ENCODE measurements at regions not wholly inside any gene's neighbourhood (a gene's known extent, or its start where the extent isn't known, plus 50 kb on each side); places are given as distances from the start of the nearest gene placed in this dataset.

GRCh38 chr13:65217471-65217995, 2012.6 kb downstream of the PCDH9 start:
- H3K27ac ChIP-seq (ENCODE audit: insufficient read length, low read depth, low read length), result no peak overlapping the region

More at GRCh38 chr13:65217471-65217995, 2012.6 kb downstream of the PCDH9 start:
- Mint-ChIP-seq H3K9me3 (peaks cover 10 to 11% of the 10 kb centered on the region in 2 experiments; a peak in 4 of 5 replicates), H3K27ac (no peak overlapping the region), H3K27me3 (ENCODE audit: low read depth) (no peaks in the 10 kb centered on the region), H3K36me3 (ENCODE audit: insufficient read depth in 1 of 3, low read depth in 3 of 3) (peaks cover 0 to 4% (median 4%) of the 10 kb centered on the region in 3 experiments; a peak in 4 of 7 replicates), H3K4me3 (no peak overlapping the region), H3K4me1 (no peaks in the 10 kb centered on the region)
- Histone ChIP-seq H3K79me1 (ENCODE audit: insufficient read depth, low read depth, low read length, poor library complexity, severe bottlenecking) (no peaks in the 10 kb centered on the region), H3T11ph (ENCODE audit: low read length) (no peak overlapping the region), H2BK120ac (ENCODE audit: low read depth, low read length, poor library complexity, severe bottlenecking) (no peak overlapping the region), H2AFZ (ENCODE audit: low read length) (no peak overlapping the region), H4K8ac (replicated peaks; ENCODE audit: insufficient read length, low read depth, low read length) (no peak overlapping the region), H3K23me2 (ENCODE audit: insufficient read length, low read depth, low read length, poor library complexity, severe bottlenecking) (no peaks in the 10 kb centered on the region), H4K20me1 (ENCODE audit: control insufficient read depth, insufficient read depth, insufficient read length) (no peaks in the 10 kb centered on the region), H3K27me3 (ENCODE audit: insufficient read depth, low read length) (no peaks in the 10 kb centered on the region), H2BK15ac (ENCODE audit: low read depth, low read length) (no peak overlapping the region), H2BK20ac (ENCODE audit: low read depth, low read length, poor library complexity, severe bottlenecking) (no peak overlapping the region), H3K9me3 (ENCODE audit: control insufficient read depth, low read depth, low read length) (no peaks in the 10 kb centered on the region), H2BK5ac (ENCODE audit: insufficient read length, low read length) (no peak overlapping the region), H3K4ac (ENCODE audit: low read depth, low read length) (no peak overlapping the region), H4K5ac (ENCODE audit: insufficient read length, low read depth, low read length) (no peak overlapping the region), H4K91ac (ENCODE audit: insufficient read length, low read depth, low read length) (no peak overlapping the region), H3K4me2 (ENCODE audit: insufficient read depth, insufficient read length, low read length) (no peak overlapping the region), H3K56ac (ENCODE audit: insufficient read length, low read depth, low read length) (no peak overlapping the region), H3K79me2 (ENCODE audit: insufficient read depth, low read length) (no peaks in the 10 kb centered on the region), H3K4me1 (ENCODE audit: insufficient read depth, low read length) (no peaks in the 10 kb centered on the region), H2BK12ac (ENCODE audit: insufficient read length, low read depth, low read length) (no peak overlapping the region), H3K14ac (ENCODE audit: insufficient read depth, low read length) (no peak overlapping the region), H2AK5ac (ENCODE audit: insufficient read length, low read length) (no peak overlapping the region), H3K18ac (ENCODE audit: insufficient read length, low read depth, low read length) (no peak overlapping the region), H3K9ac (ENCODE audit: extremely low read depth, insufficient read length, low read length) (no peak overlapping the region), H3K23ac (ENCODE audit: insufficient read length, low read depth, low read length) (no peak overlapping the region)
- no peak for DNase-seq
- TF ChIP-seq, protein P1, sequence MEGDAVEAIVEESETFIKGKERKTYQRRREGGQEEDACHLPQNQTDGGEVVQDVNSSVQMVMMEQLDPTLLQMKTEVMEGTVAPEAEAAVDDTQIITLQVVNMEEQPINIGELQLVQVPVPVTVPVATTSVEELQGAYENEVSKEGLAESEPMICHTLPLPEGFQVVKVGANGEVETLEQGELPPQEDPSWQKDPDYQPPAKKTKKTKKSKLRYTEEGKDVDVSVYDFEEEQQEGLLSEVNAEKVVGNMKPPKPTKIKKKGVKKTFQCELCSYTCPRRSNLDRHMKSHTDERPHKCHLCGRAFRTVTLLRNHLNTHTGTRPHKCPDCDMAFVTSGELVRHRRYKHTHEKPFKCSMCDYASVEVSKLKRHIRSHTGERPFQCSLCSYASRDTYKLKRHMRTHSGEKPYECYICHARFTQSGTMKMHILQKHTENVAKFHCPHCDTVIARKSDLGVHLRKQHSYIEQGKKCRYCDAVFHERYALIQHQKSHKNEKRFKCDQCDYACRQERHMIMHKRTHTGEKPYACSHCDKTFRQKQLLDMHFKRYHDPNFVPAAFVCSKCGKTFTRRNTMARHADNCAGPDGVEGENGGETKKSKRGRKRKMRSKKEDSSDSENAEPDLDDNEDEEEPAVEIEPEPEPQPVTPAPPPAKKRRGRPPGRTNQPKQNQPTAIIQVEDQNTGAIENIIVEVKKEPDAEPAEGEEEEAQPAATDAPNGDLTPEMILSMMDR (conservative IDR thresholded peaks at IDR 0.05), result no peak
- no CpG with 5 or more reads among the region's 7 CpGs for WGBS (ENCODE audit: extremely low coverage, insufficient read length, low lambda C conversion rate)
